ENCODE measurements at regions not wholly inside any gene's neighbourhood (a gene's known extent, or its start where the extent isn't known, plus 50 kb on each side); places are given as distances from the start of the nearest gene placed in this dataset.

- Mint-ChIP-seq H3K4me3 (peak overlapping the region; percentile 27), H3K27ac (no peak overlapping the region), H3K27me3 (ENCODE audit: low read depth) (no peaks in the 10 kb centered on the region), H3K36me3 (ENCODE audit: low read depth) (no peaks in the 10 kb centered on the region), H3K9me3 (no peaks in the 10 kb centered on the region), H3K4me1 (ENCODE audit: low read depth) (peaks cover 24% of the 10 kb centered on the region)
- DNase-seq: peak; percentile 89
- intact Hi-C loops (cut with micrococcal nuclease): no loop called here
- CTCF ChIA-PET: interaction anchor here (0.6 to 11.6 kb wide), 43 partner anchors 7 to 614 kb away, joined by 3 to 194 read pairs (median 5); partner anchors contain the start of genes CD53 and KCNA10
Measured at GRCh38 chr1:110780600-110781484, 92.1 kb upstream of the CD53 start.

DNA sequence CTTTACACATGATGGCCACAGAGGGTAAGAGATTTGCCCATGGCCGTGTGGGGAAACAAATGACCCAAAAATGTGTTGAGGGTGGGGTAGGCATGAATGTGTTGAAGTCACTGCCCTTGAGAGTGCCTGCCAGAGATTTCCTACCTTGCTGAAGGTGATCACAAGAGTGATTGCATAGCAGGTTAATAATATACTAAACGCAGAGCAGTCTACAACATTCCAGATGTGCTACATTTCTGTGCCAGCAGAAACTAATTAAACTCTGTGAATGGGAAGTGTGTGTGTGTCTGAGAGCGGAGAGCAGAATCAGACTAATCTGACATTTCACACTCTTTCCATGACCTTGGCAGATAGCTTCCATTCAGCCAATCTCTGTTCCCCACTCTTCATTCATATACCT lies 93.3 kb upstream of the CD53 start:
- Mint-ChIP-seq H3K27me3 (ENCODE audit: low read depth) (no peaks in the 10 kb centered on the region), H3K27ac (no peak overlapping the region), H3K4me3 (no peak overlapping the region), H3K36me3 (ENCODE audit: low read depth) (no peaks in the 10 kb centered on the region), H3K4me1 (ENCODE audit: low read depth) (peaks cover 17% of the 10 kb centered on the region), H3K9me3 (no peaks in the 10 kb centered on the region)
- CTCF ChIA-PET: interaction anchor here (1.1 to 11.6 kb wide), 11 partner anchors 10 to 257 kb away, joined by 3 to 194 read pairs (median 8); partner anchors contain the start of genes CD53 and KCNA10
- DNase-seq: no peak
- intact Hi-C loops (cut with micrococcal nuclease): no loop called here

DNA sequence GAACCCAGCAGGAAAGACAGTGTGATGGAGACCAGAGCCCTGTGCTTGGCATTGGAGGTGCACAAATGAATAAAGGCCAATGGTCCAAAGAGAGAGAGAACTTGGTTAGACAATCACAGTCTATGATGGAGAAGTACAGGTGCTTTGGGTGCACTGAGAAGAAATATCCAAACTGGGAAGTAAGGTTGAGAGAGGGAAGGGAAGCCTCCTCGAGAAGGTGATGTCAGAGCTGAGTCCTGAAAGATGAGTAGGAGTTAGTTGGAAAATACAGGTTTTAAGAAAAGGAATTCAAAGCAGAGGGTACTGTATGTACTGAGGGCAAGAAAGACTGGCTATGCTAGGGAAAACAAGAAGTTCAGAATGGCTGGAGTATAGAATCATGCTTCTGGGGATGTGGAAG lies 94.1 kb upstream of the CD53 start:
- Mint-ChIP-seq H3K36me3 (ENCODE audit: low read depth) (no peaks in the 10 kb centered on the region), H3K27me3 (ENCODE audit: low read depth) (no peaks in the 10 kb centered on the region), H3K4me3 (no peak overlapping the region), H3K9me3 (no peaks in the 10 kb centered on the region), H3K4me1 (ENCODE audit: low read depth) (peaks cover 13% of the 10 kb centered on the region), H3K27ac (no peak overlapping the region)
- DNase-seq: no peak
- CTCF ChIA-PET: interaction anchor here (0.6 to 11.6 kb wide), 4 partner anchors 21 to 173 kb away, joined by 3 to 194 read pairs (median 3); no protein-coding TSS in a partner anchor
- intact Hi-C loops (cut with micrococcal nuclease): no loop called here

- Mint-ChIP-seq H3K4me3 (no peak overlapping the region), H3K9me3 (no peaks in the 10 kb centered on the region)
Measured at GRCh38 chr1:110777228-110777627, 95.7 kb upstream of the CD53 start.

GRCh38 chr1:110774398-110774797 lies 98.5 kb upstream of the CD53 start:
- CTCF ChIA-PET: interaction anchor here (1.2 to 3.7 kb wide), 5 partner anchors 8 to 155 kb away, joined by 3 to 34 read pairs (median 6); no protein-coding TSS in a partner anchor
- H3K27ac Mint-ChIP-seq: no peak overlapping the region

More at GRCh38 chr1:110777228-110777627, 95.7 kb upstream of the CD53 start:
- Mint-ChIP-seq H3K4me1 (ENCODE audit: low read depth) (peaks cover 5% of the 10 kb centered on the region), H3K36me3 (ENCODE audit: low read depth) (no peaks in the 10 kb centered on the region), H3K27ac (no peak overlapping the region), H3K27me3 (ENCODE audit: low read depth) (no peaks in the 10 kb centered on the region)
- CTCF ChIA-PET: interaction anchor here (0.7 to 1.6 kb wide), 2 partner anchors 11 to 163 kb away, joined by 3 to 6 read pairs; no protein-coding TSS in a partner anchor
- intact Hi-C loops (cut with micrococcal nuclease): no loop called here
- no peak for DNase-seq

DNA sequence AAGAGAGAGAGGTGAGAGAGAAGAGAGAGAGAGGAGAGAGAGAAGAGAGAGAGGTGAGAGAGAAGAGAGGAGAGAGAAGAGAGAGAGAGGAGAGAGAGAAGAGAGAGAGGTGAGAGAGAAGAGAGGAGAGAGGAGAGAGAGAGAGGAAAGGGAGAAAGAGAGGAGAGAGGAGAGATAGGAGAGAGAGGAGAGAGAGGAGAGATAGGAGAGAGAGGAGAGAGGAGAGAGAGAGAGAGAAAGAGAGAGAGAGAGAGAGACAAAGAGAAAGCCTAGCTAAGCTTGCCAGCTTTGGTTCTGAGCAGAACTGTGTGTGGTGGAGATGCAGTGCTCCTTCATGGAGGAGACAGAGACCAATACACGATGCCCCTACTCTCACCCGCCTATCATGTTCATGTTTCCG lies 99.1 kb upstream of the KCNA3 start:
- intact Hi-C loops (cut with micrococcal nuclease): no loop called here
- Mint-ChIP-seq H3K4me3 (no peak overlapping the region), H3K27me3 (ENCODE audit: low read depth) (no peaks in the 10 kb centered on the region), H3K9me3 (no peaks in the 10 kb centered on the region), H3K4me1 (ENCODE audit: low read depth) (no peaks in the 10 kb centered on the region), H3K27ac (no peak overlapping the region), H3K36me3 (ENCODE audit: low read depth) (no peaks in the 10 kb centered on the region)
- DNase-seq: no peak
- CTCF ChIA-PET: interaction anchor here (1.2 to 3.7 kb wide), 5 partner anchors 8 to 155 kb away, joined by 3 to 34 read pairs (median 6); no protein-coding TSS in a partner anchor

More at GRCh38 chr1:110774398-110774797, 98.5 kb upstream of the CD53 start:
- intact Hi-C loops (cut with micrococcal nuclease): no loop called here
- Mint-ChIP-seq H3K4me1 (ENCODE audit: low read depth) (no peaks in the 10 kb centered on the region), H3K9me3 (no peaks in the 10 kb centered on the region), H3K27me3 (ENCODE audit: low read depth) (no peaks in the 10 kb centered on the region), H3K4me3 (no peak overlapping the region), H3K36me3 (ENCODE audit: low read depth) (no peaks in the 10 kb centered on the region)
- DNase-seq: no peak

- CTCF ChIA-PET: interaction anchor here (0.6 to 3.7 kb wide), 5 partner anchors 11 to 256 kb away, joined by 3 to 34 read pairs (median 6); no protein-coding TSS in a partner anchor
- Mint-ChIP-seq H3K4me1 (ENCODE audit: low read depth) (no peaks in the 10 kb centered on the region), H3K36me3 (ENCODE audit: low read depth) (no peaks in the 10 kb centered on the region), H3K4me3 (no peak overlapping the region), H3K27me3 (ENCODE audit: low read depth) (peaks cover 2% of the 10 kb centered on the region), H3K27ac (no peak overlapping the region), H3K9me3 (no peaks in the 10 kb centered on the region)
- intact Hi-C loops (cut with micrococcal nuclease): no loop called here
- DNase-seq: no peak
Measured at GRCh38 chr1:110771245-110772022, 96.7 kb upstream of the KCNA3 start.

- CTCF ChIA-PET: interaction anchor here (1.0 kb wide), 3 partner anchors 10 to 152 kb away, joined by 3 to 6 read pairs (median 4); no protein-coding TSS in a partner anchor
- Mint-ChIP-seq H3K4me1 (ENCODE audit: low read depth) (peaks cover 2% of the 10 kb centered on the region), H3K9me3 (no peaks in the 10 kb centered on the region), H3K27me3 (ENCODE audit: low read depth) (peaks cover 2% of the 10 kb centered on the region), H3K27ac (no peak overlapping the region), H3K4me3 (no peak overlapping the region), H3K36me3 (ENCODE audit: low read depth) (no peaks in the 10 kb centered on the region)
- DNase-seq: no peak
- intact Hi-C loops (cut with micrococcal nuclease): no loop called here
Measured at GRCh38 chr1:110770832-110771231, 96.1 kb upstream of the KCNA3 start.

GRCh38 chr1:110768605-110769004 lies 93.9 kb upstream of the KCNA3 start:
- no peak for DNase-seq
- Mint-ChIP-seq H3K4me3 (no peak overlapping the region), H3K4me1 (ENCODE audit: low read depth) (peaks cover 2% of the 10 kb centered on the region), H3K27ac (no peak overlapping the region), H3K9me3 (no peaks in the 10 kb centered on the region), H3K27me3 (ENCODE audit: low read depth) (peaks cover 2% of the 10 kb centered on the region), H3K36me3 (ENCODE audit: low read depth) (no peaks in the 10 kb centered on the region)
- intact Hi-C loops (cut with micrococcal nuclease): no loop called here
- CTCF ChIA-PET: interaction anchor here (0.7 to 6.8 kb wide), 5 partner anchors 14 to 296 kb away, joined by 3 to 103 read pairs (median 5); no protein-coding TSS in a partner anchor

GRCh38 chr1:110766336-110766647 lies 91.6 kb upstream of the KCNA3 start:
- Mint-ChIP-seq H3K36me3 (ENCODE audit: low read depth) (no peaks in the 10 kb centered on the region), H3K27me3 (ENCODE audit: low read depth) (peaks cover 2% of the 10 kb centered on the region), H3K27ac (no peak overlapping the region), H3K9me3 (no peaks in the 10 kb centered on the region), H3K4me3 (no peak overlapping the region), H3K4me1 (ENCODE audit: low read depth) (peaks cover 2% of the 10 kb centered on the region)
- no peak for DNase-seq
- CTCF ChIA-PET: interaction anchor here (0.7 to 6.8 kb wide), 43 partner anchors 8 to 332 kb away, joined by 3 to 158 read pairs (median 6); partner anchors contain the start of gene KCNA3
- intact Hi-C loops (cut with micrococcal nuclease): loop anchor here (1.0 kb wide), 3 partner anchors 94 to 147 kb away; no protein-coding TSS in a partner anchor

DNA sequence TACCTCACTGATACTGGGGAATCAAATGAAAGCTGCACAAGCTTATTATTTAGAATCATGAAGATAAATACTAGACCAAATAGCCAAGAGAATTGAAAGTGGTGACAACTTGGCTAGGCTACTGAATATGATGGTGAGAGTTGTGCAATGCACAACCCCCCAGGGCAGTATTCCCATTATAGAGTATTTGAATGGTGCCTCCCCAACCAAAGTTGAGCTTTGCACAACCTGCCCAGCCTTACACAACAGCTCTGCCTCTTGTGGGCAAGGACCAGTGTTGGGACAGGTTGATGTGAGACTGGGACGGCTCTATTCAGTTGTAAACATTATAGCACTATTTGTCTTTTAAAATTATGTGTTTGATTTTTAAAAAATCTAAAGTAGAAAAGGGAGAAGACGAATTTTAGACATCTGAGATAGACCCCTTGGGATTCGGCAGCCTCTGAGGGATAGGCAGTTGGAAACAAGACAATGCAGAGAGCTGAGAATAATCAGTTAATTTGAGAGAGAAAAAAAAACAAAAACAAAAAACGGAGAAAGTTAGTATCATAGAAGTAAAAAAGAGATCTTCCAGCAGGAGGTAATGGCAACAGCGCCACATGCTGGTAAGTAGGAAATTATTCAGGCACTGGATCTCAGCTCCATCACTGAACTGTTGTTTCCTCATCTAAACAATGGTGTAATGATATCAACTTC lies 91.0 kb upstream of the KCNA3 start:
- intact Hi-C loops (cut with micrococcal nuclease): loop anchor here (1.0 kb wide), 3 partner anchors 93 to 146 kb away; no protein-coding TSS in a partner anchor
- H3K27me3 Mint-ChIP-seq (ENCODE audit: low read depth): peaks cover 2% of the 10 kb centered on the region
- peaks cover 2% of the 10 kb centered on the region for H3K4me1 Mint-ChIP-seq (ENCODE audit: low read depth)
- H3K36me3 Mint-ChIP-seq (ENCODE audit: low read depth): no peaks in the 10 kb centered on the region
- DNase-seq: peak; percentile 75
- CTCF ChIA-PET: interaction anchor here (0.6 to 6.8 kb wide), 58 partner anchors 9 to 484 kb away, joined by 3 to 158 read pairs (median 5); partner anchors contain the start of genes KCNA2 and KCNA3
- H3K9me3 Mint-ChIP-seq: no peaks in the 10 kb centered on the region
- H3K4me3 Mint-ChIP-seq: no peak overlapping the region
- H3K27ac Mint-ChIP-seq: no peak overlapping the region
